HEK293 (cell line): ENCODE measurements at regions not wholly inside any gene's neighbourhood (a gene's known extent, or its start where the extent isn't known, plus 50 kb on each side); places are given as distances from the start of the nearest gene placed in this dataset.

Experiments
- CTCF ChIA-PET: fragments of 350-600 bp; formaldehyde crosslinking; extraction: SDS; loops from one replicate; lab custom pipeline; 2021; ENCODE audit warnings: antibody characterized with exemption; lab: Yijun Ruan, JAX
- POLR2A ChIA-PET: fragments of 300-600 bp; formaldehyde crosslinking; extraction: SDS; loops from one replicate; lab custom pipeline; 2020; ENCODE audit warnings: antibody characterized with exemption, inconsistent platforms; lab: Yijun Ruan, JAX
- H3K27ac ChIP-seq: fragments of 200-500 bp; sonication (Bioruptor generic); 2 replicates; pipeline ENCODE4 v1.5.1; 2014; ENCODE audit warnings: low read depth, low read length, control low read depth, inconsistent platforms; ENCODE audit errors: extremely low read depth
- H3K36me3 ChIP-seq, 2 experiments: fragments of 200-500 bp in 1 of 2; sonication (Bioruptor generic) in 1 of 2; 1 replicate in 1 of 2; 2 replicates in 1 of 2; pipeline ENCODE4 v1.5.1; 2014 to 2017; ENCODE audit warnings: inconsistent platforms in 2 of 2, low read length in 2 of 2; ENCODE audit not compliant: control insufficient read depth in 2 of 2, insufficient read depth in 1 of 2
- H3K4me1 ChIP-seq: fragments of 200-500 bp; sonication (Bioruptor generic); 2 replicates; pipeline ENCODE4 v1.5.1; 2014; ENCODE audit warnings: mild to moderate bottlenecking, low read length, inconsistent platforms; ENCODE audit not compliant: control insufficient read depth, insufficient read depth
- H3K4me3 ChIP-seq: 2 replicates; pipeline ENCODE4 v1.5.1; 2011; ENCODE audit warnings: low read depth, mild to moderate bottlenecking, control low read depth, low read length, moderate library complexity
- H3K9me3 ChIP-seq: fragments of 200-500 bp; sonication (Bioruptor generic); 2 replicates; pipeline ENCODE4 v1.5.1; 2014; ENCODE audit warnings: low read depth, low read length, inconsistent platforms; ENCODE audit not compliant: control insufficient read depth, insufficient read depth
- FEZF1 ChIP-seq: fragments of 450-650 bp; formaldehyde crosslinking; IDR thresholded peaks from 2 replicates; pipeline ENCODE4 v1.5.1; 2016; ENCODE audit warnings: missing biosample characterization, missing genetic modification characterization
- KLF16 ChIP-seq: fragments of 450-650 bp; formaldehyde crosslinking; IDR thresholded peaks from 2 replicates; pipeline ENCODE4 v1.5.1; 2017; ENCODE audit warnings: missing biosample characterization, missing genetic modification characterization
- MEIS1 ChIP-seq: sonication (generic); formaldehyde crosslinking; IDR thresholded peaks from 2 replicates; pipeline ENCODE4 v1.8.1; 2022; ENCODE audit warnings: missing genetic modification reagents, mild to moderate bottlenecking, borderline replicate concordance
- TRIM28 ChIP-seq: IDR thresholded peaks from 2 replicates; pipeline ENCODE4 v1.6.1; 2011; ENCODE audit warnings: low read length, control low read depth, borderline replicate concordance
- ZBTB20 ChIP-seq: fragments of 450-650 bp; formaldehyde crosslinking; IDR thresholded peaks from 2 replicates; pipeline ENCODE4 v1.5.1; 2016; ENCODE audit warnings: missing biosample characterization, missing genetic modification characterization
- ZNF114 ChIP-seq: fragments of 450-650 bp; formaldehyde crosslinking; IDR thresholded peaks from 2 replicates; pipeline ENCODE4 v1.5.0; 2017; ENCODE audit warnings: missing biosample characterization, missing genetic modification characterization
- ZNF138 ChIP-seq: fragments of 450-650 bp; formaldehyde crosslinking; IDR thresholded peaks from 2 replicates; pipeline ENCODE4 v1.5.1; 2016; ENCODE audit warnings: missing biosample characterization, missing genetic modification characterization, borderline replicate concordance
- ZNF18 ChIP-seq: fragments of 450-650 bp; formaldehyde crosslinking; IDR thresholded peaks from 2 replicates; pipeline ENCODE4 v1.5.1; 2016; ENCODE audit warnings: missing biosample characterization, missing genetic modification characterization
- ZNF184 ChIP-seq: fragments of 450-650 bp; IDR thresholded peaks from 2 replicates; pipeline ENCODE4 v1.5.1; 2018; ENCODE audit warnings: missing biosample characterization, mild to moderate bottlenecking, missing genetic modification characterization
- ZNF335 ChIP-seq: fragments of 450-650 bp; formaldehyde crosslinking; conservative IDR thresholded peaks from 2 replicates; pipeline ENCODE4 v1.5.1; 2016; ENCODE audit warnings: missing biosample characterization, missing genetic modification characterization
- ZNF341 ChIP-seq: fragments of 450-650 bp; formaldehyde crosslinking; IDR thresholded peaks from 2 replicates; pipeline ENCODE4; 2016; ENCODE audit warnings: low read depth, missing biosample characterization, missing genetic modification characterization
- ZNF404 ChIP-seq: fragments of 450-650 bp; formaldehyde crosslinking; IDR thresholded peaks from 2 replicates; pipeline ENCODE4 v1.5.1; 2017; ENCODE audit warnings: missing biosample characterization, missing genetic modification characterization
- ZNF518A ChIP-seq: fragments of 450-650 bp; formaldehyde crosslinking; conservative IDR thresholded peaks from 2 replicates; pipeline ENCODE4 v1.5.1; 2016; ENCODE audit warnings: low read depth, missing biosample characterization, missing genetic modification characterization
- ZNF548 ChIP-seq: fragments of 450-650 bp; formaldehyde crosslinking; IDR thresholded peaks from 2 replicates; pipeline ENCODE4 v1.5.1; 2016; ENCODE audit warnings: missing biosample characterization, missing genetic modification characterization
- ZNF610 ChIP-seq: fragments of 450-650 bp; formaldehyde crosslinking; IDR thresholded peaks from 2 replicates; pipeline ENCODE4 v1.5.1; 2016; ENCODE audit warnings: missing biosample characterization, missing genetic modification characterization, borderline replicate concordance
- ZNF623 ChIP-seq: fragments of 450-650 bp; formaldehyde crosslinking; IDR thresholded peaks from 2 replicates; pipeline ENCODE4 v1.5.1; 2016; ENCODE audit warnings: missing biosample characterization, missing genetic modification characterization
- ZNF660 ChIP-seq: fragments of 450-650 bp; IDR thresholded peaks from 2 replicates; pipeline ENCODE4 v1.5.1; 2018; ENCODE audit warnings: missing biosample characterization, mild to moderate bottlenecking, missing genetic modification characterization
- ZNF830 ChIP-seq: fragments of 450-650 bp; IDR thresholded peaks from 2 replicates; pipeline ENCODE4 v1.5.0; 2018; ENCODE audit warnings: missing biosample characterization, missing genetic modification characterization, low read depth, mild to moderate bottlenecking, moderate library complexity
- ZXDB ChIP-seq: fragments of 450-650 bp; formaldehyde crosslinking; IDR thresholded peaks from 2 replicates; pipeline ENCODE4 v1.5.1; 2016; ENCODE audit warnings: missing biosample characterization, missing genetic modification characterization
- TF ChIP-seq, protein P1 (sequence below): fragments of 450-650 bp; formaldehyde crosslinking; IDR thresholded peaks from 2 replicates; pipeline ENCODE4 v1.5.1; 2017; ENCODE audit warnings: missing biosample characterization, missing genetic modification characterization
- TF ChIP-seq, protein P2 (sequence below): fragments of 450-650 bp; IDR thresholded peaks from 2 replicates; pipeline ENCODE4 v1.5.1; 2018; ENCODE audit warnings: missing biosample characterization, mild to moderate bottlenecking, missing genetic modification characterization
- TF ChIP-seq, protein P3 (sequence below): fragments of 450-650 bp; formaldehyde crosslinking; IDR thresholded peaks from 2 replicates; pipeline ENCODE4 v1.5.1; 2017; ENCODE audit warnings: missing biosample characterization, missing genetic modification characterization

- no peak overlapping the region for H3K4me3 ChIP-seq
- H3K9me3 ChIP-seq = no peaks in the 10 kb centered on the region
- no peak overlapping the region for H3K27ac ChIP-seq
- ChIA-PET POLR2A (no interaction called here), CTCF (interaction anchor here (0.6 to 1.3 kb wide), 2 partner anchors 10 to 218 kb away, joined by 3 read pairs; no protein-coding TSS in a partner anchor)
- H3K4me1 ChIP-seq = no peaks in the 10 kb centered on the region
- TF ChIP-seq MEIS1 (CRISPR knock-in tag) (no peak), ZNF548 (tag by site-specific recombination) (no peak), ZNF18 (tag by site-specific recombination) (no peak), ZNF830 (no peak), ZNF518A (no peak), ZNF623 (tag by site-specific recombination) (no peak), ZNF610 (no peak), ZNF660 (tag by site-specific recombination) (no peak), TRIM28 (no peak), ZNF184 (no peak), KLF16 (no peak), ZNF341 (tag by site-specific recombination) (no peak), ZNF404 (tag by site-specific recombination) (no peak), ZNF114 (no peak)
- TF ChIP-seq, protein P1, sequence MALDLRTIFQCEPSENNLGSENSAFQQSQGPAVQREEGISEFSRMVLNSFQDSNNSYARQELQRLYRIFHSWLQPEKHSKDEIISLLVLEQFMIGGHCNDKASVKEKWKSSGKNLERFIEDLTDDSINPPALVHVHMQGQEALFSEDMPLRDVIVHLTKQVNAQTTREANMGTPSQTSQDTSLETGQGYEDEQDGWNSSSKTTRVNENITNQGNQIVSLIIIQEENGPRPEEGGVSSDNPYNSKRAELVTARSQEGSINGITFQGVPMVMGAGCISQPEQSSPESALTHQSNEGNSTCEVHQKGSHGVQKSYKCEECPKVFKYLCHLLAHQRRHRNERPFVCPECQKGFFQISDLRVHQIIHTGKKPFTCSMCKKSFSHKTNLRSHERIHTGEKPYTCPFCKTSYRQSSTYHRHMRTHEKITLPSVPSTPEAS (tag by site-specific recombination) = no peak
- TF ChIP-seq, protein P2, sequence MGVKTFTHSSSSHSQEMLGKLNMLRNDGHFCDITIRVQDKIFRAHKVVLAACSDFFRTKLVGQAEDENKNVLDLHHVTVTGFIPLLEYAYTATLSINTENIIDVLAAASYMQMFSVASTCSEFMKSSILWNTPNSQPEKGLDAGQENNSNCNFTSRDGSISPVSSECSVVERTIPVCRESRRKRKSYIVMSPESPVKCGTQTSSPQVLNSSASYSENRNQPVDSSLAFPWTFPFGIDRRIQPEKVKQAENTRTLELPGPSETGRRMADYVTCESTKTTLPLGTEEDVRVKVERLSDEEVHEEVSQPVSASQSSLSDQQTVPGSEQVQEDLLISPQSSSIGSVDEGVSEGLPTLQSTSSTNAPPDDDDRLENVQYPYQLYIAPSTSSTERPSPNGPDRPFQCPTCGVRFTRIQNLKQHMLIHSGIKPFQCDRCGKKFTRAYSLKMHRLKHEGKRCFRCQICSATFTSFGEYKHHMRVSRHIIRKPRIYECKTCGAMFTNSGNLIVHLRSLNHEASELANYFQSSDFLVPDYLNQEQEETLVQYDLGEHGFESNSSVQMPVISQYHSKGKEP (tag by site-specific recombination) = no peak
- no peaks in the 10 kb centered on the region for H3K36me3 ChIP-seq
Measured at GRCh38 chr13:79642596-79642995, 161.6 kb downstream of the NDFIP2 start.

GRCh38 chr13:79637133-79637763 is 156.3 kb downstream of the NDFIP2 start:
- Histone ChIP-seq H3K27ac (no peak overlapping the region), H3K4me1 (no peaks in the 10 kb centered on the region), H3K4me3 (no peak overlapping the region), H3K36me3 (no peaks in the 10 kb centered on the region), H3K9me3 (no peaks in the 10 kb centered on the region)
- ChIA-PET CTCF (interaction anchor here (1.2 kb wide), 1 partner anchor 14 kb away, joined by 3 read pairs; no protein-coding TSS in a partner anchor), POLR2A (no interaction called here)
- TF ChIP-seq ZNF138 (tag by site-specific recombination) = no peak
- 0 out of 2 replicates have a peak, but pooled peaks have one; percentile 25 for TF ChIP-seq ZNF335 (tag by site-specific recombination)
- peak; percentile 96 for TF ChIP-seq TRIM28
- TF ChIP-seq, protein P3, sequence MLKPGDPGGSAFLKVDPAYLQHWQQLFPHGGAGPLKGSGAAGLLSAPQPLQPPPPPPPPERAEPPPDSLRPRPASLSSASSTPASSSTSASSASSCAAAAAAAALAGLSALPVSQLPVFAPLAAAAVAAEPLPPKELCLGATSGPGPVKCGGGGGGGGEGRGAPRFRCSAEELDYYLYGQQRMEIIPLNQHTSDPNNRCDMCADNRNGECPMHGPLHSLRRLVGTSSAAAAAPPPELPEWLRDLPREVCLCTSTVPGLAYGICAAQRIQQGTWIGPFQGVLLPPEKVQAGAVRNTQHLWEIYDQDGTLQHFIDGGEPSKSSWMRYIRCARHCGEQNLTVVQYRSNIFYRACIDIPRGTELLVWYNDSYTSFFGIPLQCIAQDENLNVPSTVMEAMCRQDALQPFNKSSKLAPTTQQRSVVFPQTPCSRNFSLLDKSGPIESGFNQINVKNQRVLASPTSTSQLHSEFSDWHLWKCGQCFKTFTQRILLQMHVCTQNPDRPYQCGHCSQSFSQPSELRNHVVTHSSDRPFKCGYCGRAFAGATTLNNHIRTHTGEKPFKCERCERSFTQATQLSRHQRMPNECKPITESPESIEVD (tag by site-specific recombination) = peak; percentile 37
- peak; percentile 50; the same call in 1 of the 2 replicates for TF ChIP-seq FEZF1 (tag by site-specific recombination)
- TF ChIP-seq ZXDB (tag by site-specific recombination) = no peak
- 0 out of 2 replicates have a peak, but pooled peaks have one; percentile 29 for TF ChIP-seq ZBTB20 (tag by site-specific recombination)
